ENCODE measurements at regions not wholly inside any gene's neighbourhood (a gene's known extent, or its start where the extent isn't known, plus 50 kb on each side); places are given as distances from the start of the nearest gene placed in this dataset.

- TF ChIP-seq CTCF (IDR thresholded peaks at IDR 0.05; ENCODE audit: low read depth, low read length): no peak
- no peak overlapping the region for H3K4me3 ChIP-seq (ENCODE audit: low read depth, low read length)
These were observed 1745.4 kb downstream of the SLITRK1 start for GRCh38 chr13:82136880-82137279.

- H3K4me3 ChIP-seq (ENCODE audit: low read depth, low read length): no peak overlapping the region
- no peak for TF ChIP-seq CTCF (IDR thresholded peaks at IDR 0.05; ENCODE audit: low read depth, low read length)
These were observed 1753.0 kb downstream of the SLITRK1 start for GRCh38 chr13:82129281-82129680.

GRCh38 chr13:82118589-82118988 lies 1763.7 kb downstream of the SLITRK1 start:
- no peak for TF ChIP-seq CTCF (IDR thresholded peaks at IDR 0.05; ENCODE audit: low read depth, low read length)

GRCh38 chr13:82116422-82116989 lies 1765.8 kb downstream of the SLITRK1 start:
- no peak overlapping the region for H3K4me3 ChIP-seq (ENCODE audit: low read depth, low read length)
- TF ChIP-seq CTCF (IDR thresholded peaks at IDR 0.05; ENCODE audit: low read depth, low read length): no peak

More at GRCh38 chr13:82118589-82118988, 1763.7 kb downstream of the SLITRK1 start:
- H3K4me3 ChIP-seq (ENCODE audit: low read depth, low read length): no peak overlapping the region

GRCh38 chr13:82115391-82115790 lies 1766.9 kb downstream of the SLITRK1 start:
- no peak overlapping the region for H3K4me3 ChIP-seq (ENCODE audit: low read depth, low read length)
- TF ChIP-seq CTCF (IDR thresholded peaks at IDR 0.05; ENCODE audit: low read depth, low read length): no peak

- TF ChIP-seq CTCF (IDR thresholded peaks at IDR 0.05; ENCODE audit: low read depth, low read length): no peak
- no peak overlapping the region for H3K4me3 ChIP-seq (ENCODE audit: low read depth, low read length)
These were observed 1755.3 kb upstream of the SPRY2 start for GRCh38 chr13:82096256-82096655.

GRCh38 chr13:82092312-82092711 lies 1751.4 kb upstream of the SPRY2 start:
- no peak overlapping the region for H3K4me3 ChIP-seq (ENCODE audit: low read depth, low read length)
- TF ChIP-seq CTCF (IDR thresholded peaks at IDR 0.05; ENCODE audit: low read depth, low read length): no peak

All from WI38 (cell line).